Body of pancreas (tissue), 4 donors: ENCODE measurements at regions not wholly inside any gene's neighbourhood (a gene's known extent, or its start where the extent isn't known, plus 50 kb on each side); places are given as distances from the start of the nearest gene placed in this dataset.

Source experiments
- ATAC-seq: fragments of 150-250 bp; one replicate; pipeline ENCODE4 v1.9.1; 2016
- DNase-seq, 4 donors: peaks; one replicate each; pipeline ENCODE4 v3.0.0-alpha.2; 2019
- H3K27ac ChIP-seq, 4 donors: fragments of 200-600 bp; sonication (generic); 1 replicate in 3 of 4; 2 replicates in 1 of 4; pipeline versions ENCODE4 v1.5.1 to v1.6.1; 2016 to 2019; ENCODE audit warnings: mild to moderate bottlenecking in 1 of 4, mixed read lengths in 1 of 4, moderate library complexity in 1 of 4
- H3K27me3 ChIP-seq, 2 donors: fragments of 200-600 bp; sonication (generic); one replicate each; pipeline ENCODE4 v1.6.0; 2016; ENCODE audit warnings: mild to moderate bottlenecking in 1 of 2
- H3K36me3 ChIP-seq, 2 donors: fragments of 200-600 bp; sonication (generic); replicated peaks in 1 of 2; 2 replicates each; pipeline ENCODE4 v1.5.1; 2016; ENCODE audit warnings: low read depth in 2 of 2; ENCODE audit not compliant: insufficient read depth in 1 of 2
- H3K4me1 ChIP-seq: fragments of 200-600 bp; sonication (generic); one replicate; pipeline ENCODE4 v1.6.0; 2016
- H3K4me3 ChIP-seq, 2 donors: fragments of 200-600 bp; sonication (generic); 1 replicate in 1 of 2; 2 replicates in 1 of 2; pipeline ENCODE4 v1.5.1; 2016 to 2019
- H3K9me3 ChIP-seq, 3 donors: fragments of 200-600 bp; sonication (generic); 1 replicate in 2 of 3; 2 replicates in 1 of 3; pipeline ENCODE4 v1.5.1; 2016
- POLR2A ChIP-seq, 3 donors: fragments of 450-650 bp; IDR thresholded peaks; one replicate each; pipeline ENCODE4 v1.6.1; 2016; ENCODE audit warnings: antibody characterized with exemption in 3 of 3, mild to moderate bottlenecking in 2 of 3
- WGBS, 2 donors: methylation state at CpG; one replicate each; pipeline ENCODE4 v1.1.5; 2017; 5-methylcytosine and 5-hydroxymethylcytosine counted together
- intact Hi-C: fragments of 100-400 bp; cut with DNase I; formaldehyde crosslinking; loops from one replicate; pipeline ENCODE4 v1.15.1; 2023
- TF ChIP-seq, protein P1 (sequence below), 7 experiments: fragments of 450-650 bp in 4 of 7; fragments of 200-600 bp in 3 of 7; sonication (generic) in 3 of 7; IDR thresholded peaks; one replicate each; pipeline ENCODE4 v1.5.1; 2016 to 2019; ENCODE audit warnings: antibody characterized with exemption in 7 of 7

DNA sequence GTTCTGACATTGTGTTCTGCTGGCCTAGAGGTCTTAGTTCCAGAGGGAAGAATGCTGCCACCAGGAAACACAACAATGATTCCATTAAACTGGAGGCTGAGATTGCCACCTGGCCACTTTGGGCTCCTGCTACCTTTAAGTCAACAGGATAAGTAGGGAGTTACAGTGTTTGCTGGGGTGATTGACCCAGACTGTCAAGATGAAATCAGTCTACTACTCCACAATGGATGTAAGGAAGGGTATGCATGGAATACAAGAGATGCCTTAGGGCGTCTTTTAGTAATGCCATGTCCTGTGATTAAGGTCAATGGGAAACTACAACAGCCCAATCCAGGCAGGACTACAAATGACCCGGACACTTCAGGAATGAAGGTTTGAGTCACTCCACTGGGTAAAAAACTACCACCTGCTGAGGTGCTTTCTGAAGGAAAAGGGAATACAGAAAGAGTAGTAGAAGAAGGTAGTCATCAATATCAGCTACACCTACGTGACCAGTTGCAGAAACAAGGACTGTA is 852.6 kb downstream of the LRFN5 start:
- WGBS, 2 donors = 65 to 73% methylated on average over 3 of the region's 3 CpGs
- ATAC-seq (no peak), DNase-seq (no peak)
- Histone ChIP-seq H3K27me3 (no peaks in the 10 kb centered on the region), H3K9me3 (no peaks in the 10 kb centered on the region), H3K36me3 (no peaks in the 10 kb centered on the region), H3K4me3 (no peak overlapping the region), H3K27ac (no peak overlapping the region), H3K4me1 (no peaks in the 10 kb centered on the region)
- no peak for TF ChIP-seq POLR2A (IDR thresholded peaks at IDR 0.05)
- TF ChIP-seq, protein P1, sequence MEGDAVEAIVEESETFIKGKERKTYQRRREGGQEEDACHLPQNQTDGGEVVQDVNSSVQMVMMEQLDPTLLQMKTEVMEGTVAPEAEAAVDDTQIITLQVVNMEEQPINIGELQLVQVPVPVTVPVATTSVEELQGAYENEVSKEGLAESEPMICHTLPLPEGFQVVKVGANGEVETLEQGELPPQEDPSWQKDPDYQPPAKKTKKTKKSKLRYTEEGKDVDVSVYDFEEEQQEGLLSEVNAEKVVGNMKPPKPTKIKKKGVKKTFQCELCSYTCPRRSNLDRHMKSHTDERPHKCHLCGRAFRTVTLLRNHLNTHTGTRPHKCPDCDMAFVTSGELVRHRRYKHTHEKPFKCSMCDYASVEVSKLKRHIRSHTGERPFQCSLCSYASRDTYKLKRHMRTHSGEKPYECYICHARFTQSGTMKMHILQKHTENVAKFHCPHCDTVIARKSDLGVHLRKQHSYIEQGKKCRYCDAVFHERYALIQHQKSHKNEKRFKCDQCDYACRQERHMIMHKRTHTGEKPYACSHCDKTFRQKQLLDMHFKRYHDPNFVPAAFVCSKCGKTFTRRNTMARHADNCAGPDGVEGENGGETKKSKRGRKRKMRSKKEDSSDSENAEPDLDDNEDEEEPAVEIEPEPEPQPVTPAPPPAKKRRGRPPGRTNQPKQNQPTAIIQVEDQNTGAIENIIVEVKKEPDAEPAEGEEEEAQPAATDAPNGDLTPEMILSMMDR (IDR thresholded peaks at IDR 0.05) = no peak
- intact Hi-C loops = no loop called here

DNA sequence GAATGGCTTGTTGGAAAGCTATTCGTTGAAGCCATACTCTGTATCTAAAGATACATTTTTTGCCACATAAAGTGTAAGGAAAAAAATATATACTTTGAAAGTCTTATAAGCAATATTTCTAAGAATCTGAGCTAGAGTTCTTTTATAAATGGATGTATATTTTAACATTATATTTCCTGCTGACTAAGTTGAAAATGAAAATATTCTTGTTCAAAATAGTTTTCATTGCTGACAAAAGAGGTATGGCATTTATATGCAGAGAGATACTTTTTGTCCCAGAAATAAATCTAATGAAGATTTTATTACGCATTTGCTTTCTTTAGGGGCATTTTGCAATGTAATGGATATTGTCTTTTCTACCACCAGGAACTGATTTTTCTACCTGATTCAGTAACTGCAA is 834.9 kb downstream of the LRFN5 start:
- intact Hi-C loops = no loop called here
- H3K4me3 ChIP-seq = no peak overlapping the region
- ATAC-seq = no peak
- TF ChIP-seq, protein P1 (IDR thresholded peaks at IDR 0.05) = no peak
- no peak for TF ChIP-seq POLR2A (IDR thresholded peaks at IDR 0.05)
- no peaks in the 10 kb centered on the region for H3K9me3 ChIP-seq
- H3K27me3 ChIP-seq = no peaks in the 10 kb centered on the region
- no peaks in the 10 kb centered on the region for H3K4me1 ChIP-seq
- DNase-seq = no peak
- 50 to 57% methylated on average over 2 of the region's 2 CpGs for WGBS, 2 donors
- no peak overlapping the region for H3K27ac ChIP-seq
- H3K36me3 ChIP-seq = no peaks in the 10 kb centered on the region

DNA sequence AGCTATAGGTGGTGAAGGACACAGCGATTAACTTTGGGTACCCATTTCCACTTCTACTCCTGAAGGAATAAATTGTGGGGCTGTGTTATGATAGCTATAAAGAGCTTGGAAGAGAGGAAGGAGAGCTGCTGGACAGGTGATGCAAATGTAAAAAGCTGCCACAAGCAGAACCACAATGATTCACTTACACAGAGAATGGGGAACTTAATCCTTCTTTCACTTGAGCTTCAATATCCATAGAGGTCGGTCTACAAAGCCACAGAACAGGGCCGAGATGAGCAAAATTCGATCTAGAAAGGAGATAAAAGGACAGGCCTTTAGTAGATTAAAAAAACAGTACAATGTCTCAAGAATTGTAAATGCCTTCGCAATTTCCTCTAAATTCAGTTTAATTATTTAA is 831.1 kb downstream of the LRFN5 start:
- 54 to 66% methylated on average over 5 of the region's 5 CpGs for WGBS, 2 donors
- ATAC-seq (no peak), DNase-seq (no peak)
- no peaks in the 10 kb centered on the region for H3K36me3 ChIP-seq
- H3K4me1 ChIP-seq = no peaks in the 10 kb centered on the region
- H3K4me3 ChIP-seq = no peak overlapping the region
- H3K9me3 ChIP-seq = peaks cover 0 to 7% (median 0%) of the 10 kb centered on the region in 3 donors
- no peaks in the 10 kb centered on the region for H3K27me3 ChIP-seq
- intact Hi-C loops = no loop called here
- no peak overlapping the region for H3K27ac ChIP-seq
- TF ChIP-seq, protein P1 (IDR thresholded peaks at IDR 0.05) = no peak
- TF ChIP-seq POLR2A (IDR thresholded peaks at IDR 0.05) = no peak

DNA sequence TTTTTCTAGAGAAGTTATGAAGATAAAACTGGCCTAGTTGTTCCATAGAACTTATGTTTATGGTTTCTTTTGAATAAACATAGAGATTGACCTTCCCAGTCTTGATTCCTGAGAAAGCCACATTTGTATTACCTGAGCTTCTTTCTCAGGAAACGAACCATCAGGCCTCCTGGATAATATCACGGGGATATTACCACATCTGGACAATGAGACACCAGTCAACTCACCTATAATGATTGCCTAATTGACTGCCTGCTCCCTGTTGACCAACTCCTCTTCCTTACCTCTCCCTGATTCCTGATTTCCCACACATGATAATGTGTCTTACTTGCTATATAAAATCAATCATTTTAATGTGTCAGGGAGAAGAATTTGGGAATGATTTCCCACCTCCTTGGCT is 822.7 kb downstream of the LRFN5 start:
- intact Hi-C loops = no loop called here
- TF ChIP-seq, protein P1 (IDR thresholded peaks at IDR 0.05) = no peak
- no peak for TF ChIP-seq POLR2A (IDR thresholded peaks at IDR 0.05)
- Histone ChIP-seq H3K27me3 (no peaks in the 10 kb centered on the region), H3K27ac (no peak overlapping the region), H3K9me3 (no peaks in the 10 kb centered on the region), H3K36me3 (no peaks in the 10 kb centered on the region), H3K4me3 (no peak overlapping the region), H3K4me1 (no peaks in the 10 kb centered on the region)
- WGBS, 2 donors = 24 to 33% methylated on average over 2 of the region's 2 CpGs
- ATAC-seq = no peak
- DNase-seq = no peak

DNA sequence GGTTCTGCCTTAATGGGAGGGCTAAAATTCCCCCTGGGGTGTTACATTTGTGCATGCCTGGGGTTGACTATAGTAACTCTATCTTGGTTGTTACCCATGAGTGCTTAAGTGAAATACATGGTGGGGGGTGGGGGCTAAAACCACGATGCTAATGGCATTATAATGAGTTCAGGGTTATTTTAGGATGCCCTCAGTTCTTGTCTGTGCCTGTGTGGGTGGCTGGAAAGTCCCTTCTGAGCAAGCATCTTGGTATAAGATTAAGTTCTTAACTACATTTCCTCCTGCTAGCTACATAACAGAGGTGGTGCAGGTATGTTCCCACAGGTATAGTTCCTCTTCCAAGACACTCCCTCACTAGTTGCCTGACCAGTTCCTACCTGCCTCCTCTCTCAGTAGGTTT is 822.3 kb downstream of the LRFN5 start:
- DNase-seq = no peak
- 13 to 20% methylated on average over 1 of the region's 1 CpG for WGBS, 2 donors
- no peak overlapping the region for H3K4me3 ChIP-seq

More for the DNA sequence above, 822.3 kb downstream of the LRFN5 start:
- no peak for ATAC-seq
- Histone ChIP-seq H3K4me1 (no peaks in the 10 kb centered on the region), H3K27ac (no peak overlapping the region), H3K9me3 (no peaks in the 10 kb centered on the region), H3K36me3 (no peaks in the 10 kb centered on the region), H3K27me3 (no peaks in the 10 kb centered on the region)
- intact Hi-C loops = no loop called here
- TF ChIP-seq, protein P1 (IDR thresholded peaks at IDR 0.05) = no peak
- TF ChIP-seq POLR2A (IDR thresholded peaks at IDR 0.05) = no peak
